Liver (tissue), 8 donors: ENCODE measurements at regions not wholly inside any gene's neighbourhood (a gene's known extent, or its start where the extent isn't known, plus 50 kb on each side); places are given as distances from the start of the nearest gene placed in this dataset.

Source experiments
- DNase-seq: peaks from one replicate; pipeline ENCODE4 v3.0.0-alpha.2; 2017; ENCODE audit warnings: low spot score
- H3K27ac ChIP-seq, 2 donors: one replicate each; pipeline ENCODE4 v1.7.0; 2013; ENCODE audit warnings: inconsistent platforms in 2 of 2, low read length in 2 of 2, control low read depth in 1 of 2, low read depth in 1 of 2, mild to moderate bottlenecking in 1 of 2
- H3K27me3 ChIP-seq, 4 donors: one replicate each; pipeline versions ENCODE4 v1.6.1 to v1.7.0; 2013; ENCODE audit warnings: low read length in 3 of 4, inconsistent platforms in 1 of 4, mild to moderate bottlenecking in 1 of 4, moderate library complexity in 1 of 4; ENCODE audit not compliant: control insufficient read depth in 4 of 4, insufficient read depth in 4 of 4
- H3K36me3 ChIP-seq, 4 donors: one replicate each; pipeline versions ENCODE4 v1.6.1 to v1.7.0; 2013; ENCODE audit warnings: low read length in 3 of 4, mild to moderate bottlenecking in 3 of 4, low read depth in 1 of 4, moderate library complexity in 1 of 4; ENCODE audit not compliant: control insufficient read depth in 4 of 4, insufficient read depth in 3 of 4
- H3K4me1 ChIP-seq, 4 donors: one replicate each; pipeline versions ENCODE4 v1.6.1 to v1.7.0; 2013; ENCODE audit warnings: low read length in 3 of 4, mild to moderate bottlenecking in 3 of 4, moderate library complexity in 1 of 4; ENCODE audit not compliant: control insufficient read depth in 4 of 4, insufficient read depth in 4 of 4
- H3K4me3 ChIP-seq, 3 donors: one replicate each; pipeline versions ENCODE4 v1.6.1 to v1.7.0; 2013; ENCODE audit warnings: low read length in 3 of 3, control low read depth in 1 of 3, low read depth in 1 of 3, mild to moderate bottlenecking in 1 of 3
- H3K9ac ChIP-seq, 2 donors: one replicate each; pipeline ENCODE4 v1.7.0; 2013; ENCODE audit warnings: low read length in 2 of 2, mild to moderate bottlenecking in 2 of 2, moderate library complexity in 2 of 2, control low read depth in 1 of 2, low read depth in 1 of 2
- H3K9me3 ChIP-seq, 4 donors: one replicate each; pipeline versions ENCODE4 v1.6.1 to v1.7.0; 2013; ENCODE audit warnings: low read length in 3 of 4; ENCODE audit not compliant: control insufficient read depth in 4 of 4
- CTCF ChIP-seq: fragments of 150-350 bp; IDR thresholded peaks from 2 replicates; pipeline ENCODE4 v1.5.1; 2017; ENCODE audit warnings: improper control_type of control experiment, low read depth, low read length; ENCODE audit not compliant: missing input control
- EGR1 ChIP-seq, 2 donors: IDR thresholded peaks; 2 replicates each; pipeline ENCODE4 v1.6.1; 2016 to 2018; ENCODE audit warnings: antibody characterized with exemption in 2 of 2, low read depth in 2 of 2
- FOXA1 ChIP-seq: IDR thresholded peaks from 2 replicates; pipeline ENCODE4 v1.6.1; 2016; ENCODE audit warnings: antibody characterized with exemption
- GABPA ChIP-seq, 2 donors: IDR thresholded peaks in 1 of 2; conservative IDR thresholded peaks in 1 of 2; 2 replicates each; pipeline ENCODE4 v1.6.1; 2016; ENCODE audit warnings: antibody characterized with exemption in 2 of 2, mild to moderate bottlenecking in 1 of 2, moderate library complexity in 1 of 2
- HNF4G ChIP-seq: IDR thresholded peaks from 2 replicates; pipeline ENCODE4 v1.6.1; 2016; ENCODE audit warnings: antibody characterized with exemption
- MAX ChIP-seq: IDR thresholded peaks from 2 replicates; pipeline ENCODE4 v1.6.1; 2016; ENCODE audit warnings: antibody characterized with exemption
- NR2F2 ChIP-seq: IDR thresholded peaks from 2 replicates; pipeline ENCODE4 v1.6.1; 2016; ENCODE audit warnings: antibody characterized with exemption
- RAD21 ChIP-seq, 2 donors: IDR thresholded peaks; 2 replicates each; pipeline ENCODE4 v1.6.1; 2016; ENCODE audit warnings: antibody characterized with exemption in 2 of 2, mild to moderate bottlenecking in 2 of 2
- REST ChIP-seq: IDR thresholded peaks from 2 replicates; pipeline ENCODE4 v1.6.1; 2016; ENCODE audit warnings: antibody characterized with exemption, mild to moderate bottlenecking
- RXRA ChIP-seq, 2 donors: IDR thresholded peaks; 2 replicates each; pipeline ENCODE4 v1.6.1; 2017 to 2018; ENCODE audit warnings: antibody characterized with exemption in 2 of 2, mild to moderate bottlenecking in 1 of 2
- SP1 ChIP-seq: IDR thresholded peaks from 2 replicates; pipeline ENCODE4 v1.6.1; 2018; ENCODE audit warnings: antibody characterized with exemption, mild to moderate bottlenecking
- TAF1 ChIP-seq: conservative IDR thresholded peaks from 2 replicates; pipeline ENCODE4 v1.6.1; 2016; ENCODE audit warnings: antibody characterized with exemption, mild to moderate bottlenecking
- ZBTB33 ChIP-seq: IDR thresholded peaks from 2 replicates; pipeline ENCODE4 v1.6.1; 2016; ENCODE audit warnings: antibody characterized with exemption
- WGBS: extraction: QIAGEN DNeasy Blood & Tissue Kit; methylation state at CpG from one replicate; pipeline ENCODE4 v1.1.7; 2013; 5-methylcytosine and 5-hydroxymethylcytosine counted together
- TF ChIP-seq, protein P1 (sequence below): IDR thresholded peaks from 2 replicates; pipeline ENCODE4 v1.6.1; 2016; ENCODE audit warnings: antibody characterized with exemption
- donor health status: healthy.
- donor health status: healthy.
- donor health status: healthy.
- donor health status: healthy.
- donor health status: healthy.

DNA sequence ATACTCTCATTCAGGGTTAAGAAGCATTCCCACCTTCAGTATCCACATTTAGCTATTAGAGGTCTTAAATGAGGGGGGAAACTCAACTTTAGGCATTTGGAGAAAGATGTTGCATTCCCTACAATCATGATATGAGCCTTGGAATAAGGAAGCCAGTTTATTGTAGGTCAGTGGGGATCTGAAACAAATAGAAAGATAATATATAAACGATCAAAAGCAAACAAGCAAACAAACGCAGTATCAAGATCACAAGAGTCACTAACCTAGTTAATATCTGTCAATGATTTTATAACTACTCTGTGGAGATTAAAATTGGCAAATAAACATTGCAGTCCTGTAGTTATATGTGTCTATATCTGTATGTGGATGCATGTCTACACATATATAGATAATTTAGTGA is 152.4 kb upstream of the LRATD1 start:
- Histone ChIP-seq H3K4me3 (no peak overlapping the region), H3K9me3 (no peaks in the 10 kb centered on the region), H3K36me3 (no peaks in the 10 kb centered on the region), H3K4me1 (peaks cover 0 to 13% (median 0%) of the 10 kb centered on the region in 4 donors), H3K27me3 (no peaks in the 10 kb centered on the region), H3K27ac (no peak overlapping the region), H3K9ac (no peak overlapping the region)
- no peak for DNase-seq
- TF ChIP-seq MAX (no peak), EGR1 (IDR thresholded peaks at IDR 0.05; ENCODE audit: low read depth in 2 of 2) (no peak), NR2F2 (no peak), HNF4G (no peak), CTCF (no peak), ZBTB33 (no peak), TAF1 (no peak), GABPA (IDR thresholded peaks at IDR 0.05 in 1 of 2, conservative IDR thresholded peaks at IDR 0.05 in 1 of 2) (no peak), SP1 (no peak), FOXA1 (no peak), RXRA (IDR thresholded peaks at IDR 0.05) (no peak)
- TF ChIP-seq, protein P1, sequence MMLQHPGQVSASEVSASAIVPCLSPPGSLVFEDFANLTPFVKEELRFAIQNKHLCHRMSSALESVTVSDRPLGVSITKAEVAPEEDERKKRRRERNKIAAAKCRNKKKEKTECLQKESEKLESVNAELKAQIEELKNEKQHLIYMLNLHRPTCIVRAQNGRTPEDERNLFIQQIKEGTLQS: no peak
- WGBS: 22% methylated on average over 2 of the region's 2 CpGs

GRCh38 chr2:14480906-14481305 is 151.6 kb upstream of the LRATD1 start:
- WGBS: 84% methylated on average over 1 of the region's 1 CpG
- Histone ChIP-seq H3K36me3 (no peaks in the 10 kb centered on the region), H3K27ac (no peak overlapping the region), H3K9me3 (no peaks in the 10 kb centered on the region), H3K4me1 (peaks cover 0 to 13% (median 0%) of the 10 kb centered on the region in 4 donors), H3K9ac (no peak overlapping the region), H3K4me3 (no peak overlapping the region), H3K27me3 (no peaks in the 10 kb centered on the region)
- TF ChIP-seq EGR1 (IDR thresholded peaks at IDR 0.05; ENCODE audit: low read depth in 2 of 2) (no peak), REST (no peak), MAX (no peak), HNF4G (no peak), GABPA (IDR thresholded peaks at IDR 0.05 in 1 of 2, conservative IDR thresholded peaks at IDR 0.05 in 1 of 2) (no peak), RAD21 (IDR thresholded peaks at IDR 0.05) (no peak), RXRA (IDR thresholded peaks at IDR 0.05) (no peak), ZBTB33 (no peak), NR2F2 (no peak)
- no peak for DNase-seq
